Cardiac muscle cell (in vitro differentiated cells and primary cell): ENCODE measurements at regions not wholly inside any gene's neighbourhood (a gene's known extent, or its start where the extent isn't known, plus 50 kb on each side); places are given as distances from the start of the nearest gene placed in this dataset.

Source experiments
- DNase-seq, 2 donors: peaks; one replicate each; pipeline versions ENCODE4 v3.0.0 to v3.0.0-alpha.2; 2010 to 2017; ENCODE audit warnings: low read depth in 1 of 2, low spot score in 1 of 2
- H3K27ac ChIP-seq: fragments of 200-600 bp; sonication (generic); 2 replicates; pipeline ENCODE4 v1.5.1; 2016
- H3K27me3 ChIP-seq: fragments of 200-600 bp; sonication (generic); 2 replicates; pipeline ENCODE4 v1.6.0; 2016; ENCODE audit warnings: control low read depth
- H3K36me3 ChIP-seq: fragments of 200-600 bp; sonication (generic); 2 replicates; pipeline ENCODE4 v1.5.1; 2016; ENCODE audit warnings: control low read depth
- H3K4me1 ChIP-seq: fragments of 200-600 bp; sonication (generic); 2 replicates; pipeline ENCODE4 v1.8.1; 2017; ENCODE audit warnings: low read depth, mild to moderate bottlenecking, mixed run types
- H3K4me3 ChIP-seq: fragments of 200-600 bp; sonication (generic); 2 replicates; pipeline ENCODE4 v1.5.1; 2016; ENCODE audit warnings: mild to moderate bottlenecking
- H3K9me3 ChIP-seq: fragments of 200-600 bp; sonication (generic); 2 replicates; pipeline ENCODE4 v1.5.1; 2017; ENCODE audit warnings: low read depth, mild to moderate bottlenecking, control low read depth
- TF ChIP-seq, protein P1 (sequence below): IDR thresholded peaks from 2 replicates; pipeline ENCODE4 v1.5.1; 2012; ENCODE audit warnings: low read depth, mild to moderate bottlenecking, low read length

GRCh38 chr5:26802944-26803343 is 235.4 kb downstream of the CDH9 start:
- no peaks in the 10 kb centered on the region for H3K36me3 ChIP-seq
- no peak overlapping the region for H3K27ac ChIP-seq
- no peaks in the 10 kb centered on the region for H3K4me1 ChIP-seq
- no peaks in the 10 kb centered on the region for H3K27me3 ChIP-seq
- H3K9me3 ChIP-seq = no peaks in the 10 kb centered on the region
- DNase-seq = no peak
- TF ChIP-seq, protein P1, sequence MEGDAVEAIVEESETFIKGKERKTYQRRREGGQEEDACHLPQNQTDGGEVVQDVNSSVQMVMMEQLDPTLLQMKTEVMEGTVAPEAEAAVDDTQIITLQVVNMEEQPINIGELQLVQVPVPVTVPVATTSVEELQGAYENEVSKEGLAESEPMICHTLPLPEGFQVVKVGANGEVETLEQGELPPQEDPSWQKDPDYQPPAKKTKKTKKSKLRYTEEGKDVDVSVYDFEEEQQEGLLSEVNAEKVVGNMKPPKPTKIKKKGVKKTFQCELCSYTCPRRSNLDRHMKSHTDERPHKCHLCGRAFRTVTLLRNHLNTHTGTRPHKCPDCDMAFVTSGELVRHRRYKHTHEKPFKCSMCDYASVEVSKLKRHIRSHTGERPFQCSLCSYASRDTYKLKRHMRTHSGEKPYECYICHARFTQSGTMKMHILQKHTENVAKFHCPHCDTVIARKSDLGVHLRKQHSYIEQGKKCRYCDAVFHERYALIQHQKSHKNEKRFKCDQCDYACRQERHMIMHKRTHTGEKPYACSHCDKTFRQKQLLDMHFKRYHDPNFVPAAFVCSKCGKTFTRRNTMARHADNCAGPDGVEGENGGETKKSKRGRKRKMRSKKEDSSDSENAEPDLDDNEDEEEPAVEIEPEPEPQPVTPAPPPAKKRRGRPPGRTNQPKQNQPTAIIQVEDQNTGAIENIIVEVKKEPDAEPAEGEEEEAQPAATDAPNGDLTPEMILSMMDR = no peak
- H3K4me3 ChIP-seq = no peak overlapping the region

DNA sequence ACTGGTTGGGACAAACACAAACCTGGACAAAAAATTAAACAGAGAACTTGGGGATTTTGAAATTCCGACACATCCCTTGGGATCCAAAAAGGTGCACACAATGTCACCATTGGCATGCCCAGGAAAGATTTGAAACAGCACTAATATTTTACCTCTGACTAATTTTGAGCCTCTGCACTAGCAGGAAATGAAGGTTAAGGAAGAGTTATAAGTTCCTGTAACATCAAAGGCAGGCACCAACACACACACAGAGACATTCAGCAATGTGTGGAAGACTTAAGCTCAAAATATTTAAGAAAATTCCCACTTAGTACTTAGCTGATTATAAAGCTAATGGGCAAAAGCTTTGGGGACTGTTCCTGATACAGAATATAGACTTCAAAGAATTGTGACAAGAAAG is 247.0 kb downstream of the CDH9 start:
- no peaks in the 10 kb centered on the region for H3K4me1 ChIP-seq
- no peak overlapping the region for H3K4me3 ChIP-seq
- DNase-seq = no peak
- TF ChIP-seq, protein P1 = no peak
- H3K27ac ChIP-seq = no peak overlapping the region
- no peaks in the 10 kb centered on the region for H3K9me3 ChIP-seq
- no peaks in the 10 kb centered on the region for H3K36me3 ChIP-seq
- H3K27me3 ChIP-seq = no peaks in the 10 kb centered on the region

GRCh38 chr5:26791021-26791420 is 247.4 kb downstream of the CDH9 start:
- Histone ChIP-seq H3K4me1 (no peaks in the 10 kb centered on the region), H3K36me3 (no peaks in the 10 kb centered on the region), H3K27me3 (no peaks in the 10 kb centered on the region), H3K9me3 (no peaks in the 10 kb centered on the region), H3K4me3 (no peak overlapping the region), H3K27ac (no peak overlapping the region)
- no peak for DNase-seq
- TF ChIP-seq, protein P1 = no peak

GRCh38 chr5:26763215-26763614 is 275.2 kb downstream of the CDH9 start:
- Histone ChIP-seq H3K4me3 (no peak overlapping the region), H3K9me3 (no peaks in the 10 kb centered on the region), H3K4me1 (no peaks in the 10 kb centered on the region), H3K36me3 (no peaks in the 10 kb centered on the region), H3K27ac (no peak overlapping the region), H3K27me3 (no peaks in the 10 kb centered on the region)
- DNase-seq = no peak
- TF ChIP-seq, protein P1 = no peak

DNA sequence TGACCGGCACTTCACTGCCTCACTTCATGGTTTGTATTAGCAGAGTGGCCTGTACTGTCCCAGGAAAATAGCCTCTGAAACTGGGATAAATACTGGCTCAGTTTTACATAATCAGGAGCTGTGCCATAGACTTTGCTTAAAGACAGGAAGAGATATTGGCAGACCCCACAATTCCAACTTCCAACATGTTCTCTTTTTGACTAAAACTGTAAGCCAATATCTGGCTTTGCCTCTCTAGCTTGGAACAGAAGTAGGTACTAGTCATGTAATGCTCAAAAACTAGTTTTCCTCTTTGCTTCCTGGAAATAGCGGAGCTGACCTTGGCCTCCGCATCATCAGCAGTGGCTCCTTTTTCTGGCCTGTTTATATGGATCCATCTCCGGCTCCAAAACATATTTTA is 276.9 kb downstream of the CDH9 start:
- Histone ChIP-seq H3K27me3 (no peaks in the 10 kb centered on the region), H3K27ac (no peak overlapping the region), H3K9me3 (no peaks in the 10 kb centered on the region), H3K4me1 (no peaks in the 10 kb centered on the region), H3K36me3 (no peaks in the 10 kb centered on the region), H3K4me3 (no peak overlapping the region)
- TF ChIP-seq, protein P1 = no peak
- DNase-seq = no peak

GRCh38 chr5:26761045-26761444 is 277.3 kb downstream of the CDH9 start:
- H3K27me3 ChIP-seq = no peaks in the 10 kb centered on the region
- TF ChIP-seq, protein P1 = no peak
- no peaks in the 10 kb centered on the region for H3K9me3 ChIP-seq
- H3K4me1 ChIP-seq = no peaks in the 10 kb centered on the region
- H3K36me3 ChIP-seq = no peaks in the 10 kb centered on the region
- no peak overlapping the region for H3K27ac ChIP-seq
- H3K4me3 ChIP-seq = no peak overlapping the region
- DNase-seq = peak in 1 of 2 donors; percentile 13
